ENCODE measurements at regions not wholly inside any gene's neighbourhood (a gene's known extent, or its start where the extent isn't known, plus 50 kb on each side); places are given as distances from the start of the nearest gene placed in this dataset.

DNA sequence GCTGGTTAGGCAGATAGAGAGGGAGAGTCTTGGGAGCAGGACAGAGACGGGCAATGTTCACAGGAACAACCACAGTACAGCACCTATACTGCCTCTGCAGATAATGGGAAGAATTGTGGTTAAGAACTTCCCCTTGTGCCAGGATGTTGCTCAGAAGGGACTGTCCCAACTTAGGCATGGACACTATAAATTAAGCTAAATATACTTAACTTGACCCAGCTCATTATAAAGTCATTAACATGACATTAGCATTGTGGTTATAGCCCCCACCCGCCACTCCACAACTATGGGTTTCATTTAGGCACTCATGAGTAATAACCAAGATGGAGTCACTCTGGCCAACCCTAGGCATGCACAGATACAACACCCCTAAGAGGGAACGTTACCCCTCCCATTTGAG is 310.9 kb upstream of the NRG3 start:
- DNase-seq (ENCODE audit: low spot score) = no peak
- in situ Hi-C loops (cut with MboI; ENCODE audit: low sequenced_read_pairs, unreplicated experiment) = no loop called here
- TF ChIP-seq, protein P1, sequence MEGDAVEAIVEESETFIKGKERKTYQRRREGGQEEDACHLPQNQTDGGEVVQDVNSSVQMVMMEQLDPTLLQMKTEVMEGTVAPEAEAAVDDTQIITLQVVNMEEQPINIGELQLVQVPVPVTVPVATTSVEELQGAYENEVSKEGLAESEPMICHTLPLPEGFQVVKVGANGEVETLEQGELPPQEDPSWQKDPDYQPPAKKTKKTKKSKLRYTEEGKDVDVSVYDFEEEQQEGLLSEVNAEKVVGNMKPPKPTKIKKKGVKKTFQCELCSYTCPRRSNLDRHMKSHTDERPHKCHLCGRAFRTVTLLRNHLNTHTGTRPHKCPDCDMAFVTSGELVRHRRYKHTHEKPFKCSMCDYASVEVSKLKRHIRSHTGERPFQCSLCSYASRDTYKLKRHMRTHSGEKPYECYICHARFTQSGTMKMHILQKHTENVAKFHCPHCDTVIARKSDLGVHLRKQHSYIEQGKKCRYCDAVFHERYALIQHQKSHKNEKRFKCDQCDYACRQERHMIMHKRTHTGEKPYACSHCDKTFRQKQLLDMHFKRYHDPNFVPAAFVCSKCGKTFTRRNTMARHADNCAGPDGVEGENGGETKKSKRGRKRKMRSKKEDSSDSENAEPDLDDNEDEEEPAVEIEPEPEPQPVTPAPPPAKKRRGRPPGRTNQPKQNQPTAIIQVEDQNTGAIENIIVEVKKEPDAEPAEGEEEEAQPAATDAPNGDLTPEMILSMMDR (IDR thresholded peaks at IDR 0.05; ENCODE audit: borderline replicate concordance, control extremely low read depth, extremely low read depth, insufficient read depth, missing control alignments) = no peak

DNA sequence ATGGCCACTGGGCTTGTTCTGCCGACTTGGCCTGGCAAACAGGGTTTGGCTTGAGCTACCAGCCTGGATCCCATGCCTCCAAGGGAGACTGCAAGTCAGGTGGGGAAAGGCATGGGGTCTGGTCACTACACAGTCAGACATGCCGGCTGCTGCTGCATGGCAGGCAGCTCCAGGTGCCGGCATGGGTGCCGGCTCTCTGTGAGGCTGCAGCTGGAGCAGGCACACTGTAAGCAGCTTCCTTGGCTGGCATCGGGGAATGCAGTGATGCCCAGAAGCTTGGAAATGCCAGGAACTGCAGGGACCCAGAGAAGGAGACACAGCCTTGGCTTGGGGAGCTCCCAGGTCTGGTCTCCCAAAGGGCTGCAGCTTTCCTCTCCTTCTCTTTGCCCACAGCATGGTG is 305.5 kb upstream of the NRG3 start:
- in situ Hi-C loops (cut with MboI; ENCODE audit: low sequenced_read_pairs, unreplicated experiment) = no loop called here
- DNase-seq (ENCODE audit: low spot score) = no peak
- TF ChIP-seq, protein P1 (IDR thresholded peaks at IDR 0.05; ENCODE audit: borderline replicate concordance, control extremely low read depth, extremely low read depth, insufficient read depth, missing control alignments) = no peak

DNA sequence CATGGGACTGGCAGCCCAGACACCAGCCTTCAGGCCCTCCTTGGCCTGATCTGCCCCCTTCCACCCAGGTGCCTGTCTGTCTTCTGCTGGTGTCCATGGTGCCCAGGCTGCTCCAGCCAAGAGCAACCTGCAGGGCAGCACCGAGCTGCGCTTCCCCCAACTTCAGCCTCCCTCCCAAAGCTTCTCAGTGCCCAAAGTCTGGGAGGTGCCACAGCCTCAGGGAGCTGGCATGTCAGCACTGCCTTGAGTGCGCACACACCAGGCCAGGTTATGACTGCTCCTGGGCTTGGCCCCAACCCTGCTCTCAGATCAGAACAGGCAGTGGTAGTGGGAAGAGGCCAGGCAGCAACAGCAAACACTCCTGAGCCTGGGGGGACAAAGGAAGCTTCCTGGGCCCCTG is 304.6 kb upstream of the NRG3 start:
- DNase-seq (ENCODE audit: low spot score) = no peak
- TF ChIP-seq, protein P1 (IDR thresholded peaks at IDR 0.05; ENCODE audit: borderline replicate concordance, control extremely low read depth, extremely low read depth, insufficient read depth, missing control alignments) = no peak
- in situ Hi-C loops (cut with MboI; ENCODE audit: low sequenced_read_pairs, unreplicated experiment) = no loop called here

DNA sequence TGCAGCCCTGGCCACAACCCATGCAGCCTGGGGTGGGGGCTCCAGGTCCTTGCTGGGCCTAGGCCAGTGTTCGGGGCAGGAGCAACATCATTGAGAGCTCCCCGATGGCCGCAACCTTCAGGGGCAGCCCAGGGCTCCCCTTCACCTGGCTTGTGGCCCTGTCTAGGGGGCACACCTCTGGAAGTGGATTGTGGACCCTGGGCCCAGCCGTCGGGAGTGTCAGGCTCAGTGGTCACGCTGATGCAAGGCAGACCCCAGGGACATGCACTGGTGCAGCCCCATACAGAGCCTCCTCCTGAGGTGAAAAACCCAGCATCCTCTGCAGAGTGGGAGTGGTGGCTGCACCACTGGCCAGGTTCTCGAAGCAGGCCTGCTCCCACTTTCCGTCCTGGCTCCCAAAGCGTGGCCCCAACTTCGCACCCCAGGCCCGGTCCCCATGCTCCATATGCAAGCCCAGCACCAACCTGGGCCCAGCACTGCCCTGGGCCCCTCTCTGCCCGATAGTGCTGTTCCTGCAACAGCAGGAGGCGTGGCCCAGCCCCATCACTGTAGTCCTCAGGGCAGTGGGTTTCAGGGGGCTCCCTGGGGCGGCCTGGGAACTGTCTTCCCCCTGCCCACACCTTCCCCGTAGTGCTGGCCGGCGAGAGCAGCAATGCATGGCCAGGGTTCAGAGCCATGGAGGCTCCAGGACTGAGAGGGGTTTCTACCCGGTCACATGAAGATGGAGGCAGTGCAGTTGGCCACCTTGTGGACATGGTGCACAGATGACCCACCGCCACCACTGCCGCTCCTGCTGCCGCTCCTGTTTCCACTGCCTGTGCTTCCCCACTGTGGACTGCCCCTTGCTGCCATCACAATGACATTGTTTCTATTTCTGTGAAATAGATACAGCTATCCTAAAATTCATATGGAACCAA is 303.9 kb upstream of the NRG3 start:
- in situ Hi-C loops (cut with MboI; ENCODE audit: low sequenced_read_pairs, unreplicated experiment) = no loop called here
- TF ChIP-seq, protein P1 (IDR thresholded peaks at IDR 0.05; ENCODE audit: borderline replicate concordance, control extremely low read depth, extremely low read depth, insufficient read depth, missing control alignments) = no peak
- DNase-seq (ENCODE audit: low spot score) = no peak

DNA sequence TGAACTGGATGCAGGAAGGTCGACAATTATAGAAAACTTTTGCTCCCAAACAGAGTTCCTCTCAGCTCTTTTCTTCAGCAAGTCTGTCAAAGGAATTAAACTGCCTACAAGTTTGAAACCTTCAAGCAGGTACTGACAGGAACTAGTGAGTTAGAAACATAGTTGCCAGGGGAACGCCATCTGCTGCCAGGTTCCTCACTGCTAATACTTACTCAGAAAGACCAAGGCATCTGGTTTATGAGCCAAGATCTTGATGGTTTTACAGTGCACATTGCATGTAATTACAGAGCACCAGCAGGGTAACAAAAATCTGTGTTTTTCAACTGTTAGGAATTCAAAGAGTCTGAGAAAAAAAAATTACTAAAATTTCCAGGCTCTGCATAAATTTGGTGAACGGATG is 300.0 kb upstream of the NRG3 start:
- TF ChIP-seq, protein P1 (IDR thresholded peaks at IDR 0.05; ENCODE audit: borderline replicate concordance, control extremely low read depth, extremely low read depth, insufficient read depth, missing control alignments) = no peak
- no peak for DNase-seq (ENCODE audit: low spot score)
- in situ Hi-C loops (cut with MboI; ENCODE audit: low sequenced_read_pairs, unreplicated experiment) = no loop called here

DNA sequence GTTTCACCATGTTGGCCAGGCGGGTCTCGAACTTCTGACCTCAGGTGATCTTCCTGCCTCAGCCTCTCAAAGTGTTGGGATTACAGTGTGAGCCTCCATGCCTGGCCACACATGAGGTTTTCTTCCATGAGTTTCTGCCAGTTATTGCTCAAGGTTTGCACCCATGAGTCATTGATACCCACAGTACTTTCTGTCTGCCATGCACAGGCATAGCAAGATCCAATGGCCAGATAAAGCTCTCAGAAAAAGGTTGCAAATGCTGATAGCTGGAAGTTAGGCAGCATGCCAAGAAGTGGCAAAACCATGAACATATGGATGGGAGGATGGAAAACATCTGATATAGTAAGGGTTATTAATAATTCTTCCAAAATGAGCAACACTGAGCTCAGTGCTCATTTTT is 298.7 kb upstream of the NRG3 start:
- no peak for DNase-seq (ENCODE audit: low spot score)
- TF ChIP-seq, protein P1 (IDR thresholded peaks at IDR 0.05; ENCODE audit: borderline replicate concordance, control extremely low read depth, extremely low read depth, insufficient read depth, missing control alignments) = no peak
- in situ Hi-C loops (cut with MboI; ENCODE audit: low sequenced_read_pairs, unreplicated experiment) = no loop called here

All from GM13976 (cell line).